GM21447 (cell line): ENCODE measurements at regions not wholly inside any gene's neighbourhood (a gene's known extent, or its start where the extent isn't known, plus 50 kb on each side); places are given as distances from the start of the nearest gene placed in this dataset.

Source experiments
- ATAC-seq: cut with Tn5 transposase; IDR thresholded peaks from one replicate; pipeline ENCODE4 v1.9.1; 2021; ENCODE audit not compliant: unreplicated experiment

- no peak for ATAC-seq
Observed at GRCh38 chr20:60624066-60624465, 628.0 kb upstream of the CDH4 start.

DNA sequence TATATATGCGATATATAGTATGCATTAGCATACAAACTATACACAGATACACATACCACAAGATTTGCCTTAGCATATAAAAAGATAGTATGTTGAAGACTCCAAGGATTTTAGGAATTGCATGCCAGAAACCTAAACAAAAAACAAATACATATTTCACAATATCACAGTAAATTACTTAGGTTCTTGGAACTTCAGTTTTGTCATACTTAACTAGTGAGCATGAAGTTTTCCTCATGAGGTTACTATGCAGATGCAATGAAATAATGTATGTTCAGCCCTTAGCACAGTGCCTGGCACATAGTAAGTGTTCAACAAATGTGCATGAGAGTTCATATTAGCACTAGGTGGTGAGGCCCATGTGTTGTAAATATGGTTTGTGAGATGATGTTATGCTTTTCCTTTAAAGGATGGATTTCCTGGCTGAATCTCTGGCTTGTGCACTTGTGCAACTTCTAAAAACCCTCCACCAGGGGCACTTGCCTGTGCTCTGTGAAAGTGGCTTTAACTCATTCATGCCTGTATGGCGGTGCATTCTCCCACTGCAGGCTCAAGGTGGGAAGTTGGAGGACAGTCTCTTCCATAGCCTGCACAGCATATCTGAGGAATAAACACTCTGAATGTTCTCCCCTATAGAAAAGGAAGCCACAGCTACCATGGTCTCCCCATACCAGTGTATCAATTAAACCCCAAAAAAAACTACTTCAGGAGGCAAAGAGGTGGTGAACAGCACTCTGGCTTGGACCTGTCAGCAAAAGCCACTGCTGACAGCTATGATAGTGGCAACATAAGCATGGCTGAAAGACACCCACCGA is 624.1 kb upstream of the CDH4 start:
- no peak for ATAC-seq

GRCh38 chr20:60628749-60629148 is 623.3 kb upstream of the CDH4 start:
- ATAC-seq: no peak

GRCh38 chr20:60629206-60629605 is 622.9 kb upstream of the CDH4 start:
- no peak for ATAC-seq

DNA sequence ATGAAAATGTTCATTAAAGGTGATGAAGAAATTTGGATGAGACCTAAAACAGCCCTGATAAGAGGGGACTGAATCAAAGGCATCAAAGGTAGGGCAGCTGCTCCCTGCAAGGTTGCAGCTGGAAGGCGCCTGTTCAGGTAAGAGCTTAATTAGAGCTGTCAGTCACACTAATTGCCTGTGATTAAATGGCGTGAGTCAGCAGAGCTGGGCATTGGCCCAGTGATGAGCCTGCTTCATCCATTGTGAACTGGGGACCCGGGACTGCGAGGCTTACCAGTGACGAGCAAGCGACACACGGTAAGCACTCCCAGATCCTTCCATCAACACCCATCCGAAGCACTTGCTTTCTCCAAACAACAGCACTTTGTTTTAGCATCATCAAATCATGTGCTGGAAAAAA is 621.5 kb upstream of the CDH4 start:
- no peak for ATAC-seq

GRCh38 chr20:60631585-60632287 is 620.3 kb upstream of the CDH4 start:
- ATAC-seq: no peak

DNA sequence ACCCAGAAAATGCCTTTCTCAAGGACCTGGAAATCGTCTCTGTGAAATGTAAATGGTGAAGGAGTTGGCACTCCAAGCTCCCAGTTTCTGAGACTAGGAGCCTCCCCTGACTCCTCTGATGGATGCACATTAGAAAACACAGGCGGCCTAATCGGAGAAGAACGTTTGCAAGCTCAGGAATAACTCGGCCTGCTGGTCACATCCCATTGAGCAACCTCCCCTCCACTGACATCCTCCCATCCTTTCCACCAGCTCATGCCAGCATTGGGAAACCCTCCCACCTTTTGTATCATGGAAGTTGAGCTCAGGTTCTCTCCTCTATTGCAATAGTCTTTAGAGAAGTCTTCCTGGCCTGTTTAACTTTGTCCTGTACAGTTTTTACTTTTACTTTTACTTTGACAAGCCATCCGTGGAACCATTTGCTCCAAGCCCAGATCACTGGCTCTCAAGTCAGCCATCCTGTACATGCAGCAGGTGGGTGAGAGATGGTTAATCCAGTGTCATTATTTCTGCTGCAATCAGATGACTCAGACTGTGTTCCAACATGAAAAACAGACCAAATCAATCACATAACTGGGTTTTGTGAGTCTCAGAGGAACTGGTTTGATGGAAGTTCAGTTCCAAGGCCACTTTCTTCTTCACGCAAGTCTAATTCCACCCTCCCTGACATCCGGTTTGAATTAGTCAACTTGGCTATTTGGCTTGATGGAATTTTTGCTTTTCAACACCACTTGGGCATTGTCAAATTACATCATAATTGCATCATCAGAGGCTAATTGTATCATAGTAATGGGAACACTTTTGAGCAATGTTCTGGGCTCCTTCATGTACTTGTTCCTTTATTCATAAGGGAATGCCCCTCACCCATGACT is 619.4 kb upstream of the CDH4 start:
- no peak for ATAC-seq

DNA sequence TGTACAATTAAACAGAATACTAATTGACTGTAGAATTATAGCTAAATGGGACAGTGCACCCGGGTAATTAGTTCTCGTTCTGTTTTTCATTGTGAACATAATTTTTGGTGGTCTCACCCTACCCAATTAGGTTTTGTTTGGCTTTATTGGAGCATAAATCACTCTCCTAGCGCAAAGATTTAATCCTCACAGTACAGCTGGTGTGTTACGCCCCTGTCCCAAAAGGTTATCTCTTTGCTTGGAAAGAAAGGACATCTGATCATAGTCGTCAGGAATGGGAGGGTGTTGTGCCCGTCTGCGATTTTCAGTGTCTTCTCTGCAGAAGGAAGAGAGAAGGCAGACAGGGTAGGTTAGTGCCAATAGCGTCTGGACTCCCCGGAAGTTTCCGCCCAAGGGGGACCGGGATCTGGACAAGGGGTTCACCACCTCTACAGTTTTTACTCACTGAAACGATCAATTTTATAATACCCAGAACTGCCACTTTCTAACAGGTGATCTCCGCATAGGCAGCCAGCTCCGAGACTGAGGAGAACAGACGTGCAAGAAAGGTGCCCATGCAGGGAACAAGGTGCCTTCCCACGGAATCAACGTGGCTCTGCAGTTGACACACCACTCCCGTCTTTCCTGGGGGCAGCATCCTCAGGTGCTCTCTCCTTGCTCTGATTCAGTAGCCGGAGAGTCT is 617.4 kb upstream of the CDH4 start:
- ATAC-seq: no peak

GRCh38 chr20:60636417-60636816 is 615.6 kb upstream of the CDH4 start:
- no peak for ATAC-seq

DNA sequence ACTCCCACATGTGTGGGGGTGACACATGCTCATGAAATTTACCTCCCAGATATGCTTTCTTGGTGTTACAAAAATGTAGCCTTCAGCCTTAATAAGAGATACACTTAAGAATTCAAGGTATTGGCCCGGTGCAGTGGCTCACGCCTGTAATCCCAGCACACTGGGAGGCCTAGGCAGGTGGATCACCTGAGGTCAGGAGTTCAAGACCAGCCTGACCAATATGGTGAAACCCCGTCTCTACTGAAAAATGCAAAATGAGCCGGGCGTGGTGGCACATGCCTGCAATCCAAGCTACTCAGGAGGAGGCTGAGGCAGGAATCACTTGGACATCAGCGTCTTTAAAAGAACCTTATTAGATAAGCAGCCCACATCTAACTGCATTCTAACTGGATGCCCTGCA is 614.3 kb upstream of the CDH4 start:
- no peak for ATAC-seq

DNA sequence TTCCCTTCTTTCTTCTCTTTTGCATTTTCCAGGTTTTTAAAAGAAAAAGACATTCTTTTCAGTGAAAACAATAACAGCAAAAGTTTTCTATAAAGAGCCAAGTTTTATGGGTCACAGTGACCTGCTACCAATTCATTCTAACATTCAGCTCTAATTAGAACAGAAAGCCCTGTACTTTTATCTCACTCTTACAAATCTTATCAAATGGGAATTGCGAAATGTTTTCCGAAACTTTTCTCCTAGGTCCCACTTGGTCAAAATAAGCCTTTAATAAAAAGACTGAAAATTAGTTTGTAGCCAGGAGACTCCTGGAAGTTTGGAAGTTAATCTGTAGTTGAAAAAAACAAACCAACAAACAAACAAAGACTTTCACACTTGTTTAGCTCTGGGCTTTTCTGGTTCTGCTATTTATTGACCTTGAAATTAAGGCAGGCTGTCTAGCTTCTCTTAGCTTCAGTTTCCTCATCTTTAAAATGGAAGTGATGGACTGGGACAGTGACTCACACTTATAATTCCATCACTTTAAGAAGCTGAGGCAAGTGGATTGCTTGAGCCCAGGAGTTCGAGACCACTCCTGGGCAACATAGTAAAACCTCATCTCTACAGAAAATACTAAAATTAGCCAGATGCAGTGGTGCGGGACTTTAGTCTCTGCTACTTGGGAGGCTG is 613.5 kb upstream of the CDH4 start:
- ATAC-seq: no peak

DNA sequence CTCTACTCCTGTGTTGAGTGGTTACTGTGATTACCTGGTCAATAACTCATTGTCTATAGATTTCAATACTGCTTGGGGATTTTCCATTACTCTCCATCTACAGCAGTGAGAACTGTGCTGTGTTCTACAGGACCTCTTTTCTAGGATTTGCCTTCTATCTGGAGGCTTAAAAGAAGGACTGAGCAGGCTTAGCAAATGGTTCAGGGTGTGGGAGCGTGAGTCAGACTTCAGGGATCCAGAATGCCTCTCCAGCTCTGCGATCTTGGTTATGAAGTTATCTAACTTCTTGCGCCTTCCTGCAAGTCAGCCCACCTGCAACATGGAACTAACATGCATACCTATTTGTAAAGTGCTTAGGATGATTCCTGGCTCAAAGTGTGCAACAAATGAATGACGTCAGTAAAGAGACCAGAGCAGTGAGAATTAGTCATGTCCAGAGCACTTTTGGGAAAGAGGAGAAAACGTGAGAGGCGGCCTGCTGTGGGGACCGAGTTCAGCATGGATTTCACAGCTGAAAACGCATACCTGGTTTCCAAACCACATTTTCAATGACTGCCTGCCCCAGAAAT is 610.1 kb upstream of the CDH4 start:
- ATAC-seq: no peak

GRCh38 chr20:60642541-60642940 is 609.5 kb upstream of the CDH4 start:
- ATAC-seq: no peak

- no peak for ATAC-seq
Observed at GRCh38 chr20:60648556-60648955, 603.5 kb upstream of the CDH4 start.

DNA sequence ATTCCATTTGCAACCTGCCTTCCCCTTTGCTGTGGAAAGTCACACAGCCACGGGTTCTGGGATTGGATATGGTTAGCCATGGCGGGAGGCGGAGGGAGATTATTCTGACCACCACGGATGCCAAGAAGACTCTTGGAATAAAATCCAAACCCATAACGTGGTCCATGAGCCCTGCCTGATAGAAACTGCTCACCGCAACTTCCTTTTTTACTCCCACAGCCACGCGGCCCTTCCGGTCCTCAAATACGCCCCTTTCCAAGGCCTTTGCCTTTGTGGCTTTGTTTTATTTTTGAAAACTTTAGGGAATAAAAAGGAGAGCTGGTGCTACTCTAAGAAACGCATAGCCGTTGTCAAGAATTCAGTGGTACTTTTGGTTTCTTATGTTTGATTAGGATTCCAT is 602.5 kb upstream of the CDH4 start:
- ATAC-seq: no peak

- no peak for ATAC-seq
Observed at GRCh38 chr20:60650087-60650486, 602.0 kb upstream of the CDH4 start.

GRCh38 chr20:60652046-60652445 is 600.0 kb upstream of the CDH4 start:
- ATAC-seq: no peak

DNA sequence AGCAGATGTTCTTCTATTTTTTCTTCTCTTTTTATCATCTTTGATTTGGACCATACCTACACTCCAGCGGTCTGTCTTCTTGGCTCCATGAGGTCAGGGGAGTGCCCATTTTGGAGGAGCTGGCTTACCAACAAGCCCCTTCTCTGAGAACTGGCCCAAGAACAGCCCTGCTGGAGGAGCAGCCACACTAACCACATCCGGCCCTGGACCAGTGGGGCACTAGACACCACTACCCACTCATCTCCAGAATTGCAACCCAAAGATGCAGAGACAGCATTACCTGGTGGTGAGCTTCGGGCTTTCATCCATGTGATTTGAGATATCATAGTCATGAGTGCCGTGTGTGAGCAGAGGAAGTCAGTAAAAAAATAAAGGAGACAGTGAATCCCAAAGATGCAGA is 599.4 kb upstream of the CDH4 start:
- no peak for ATAC-seq

- ATAC-seq: no peak
Observed at GRCh38 chr20:60653111-60653845, 598.8 kb upstream of the CDH4 start.

DNA sequence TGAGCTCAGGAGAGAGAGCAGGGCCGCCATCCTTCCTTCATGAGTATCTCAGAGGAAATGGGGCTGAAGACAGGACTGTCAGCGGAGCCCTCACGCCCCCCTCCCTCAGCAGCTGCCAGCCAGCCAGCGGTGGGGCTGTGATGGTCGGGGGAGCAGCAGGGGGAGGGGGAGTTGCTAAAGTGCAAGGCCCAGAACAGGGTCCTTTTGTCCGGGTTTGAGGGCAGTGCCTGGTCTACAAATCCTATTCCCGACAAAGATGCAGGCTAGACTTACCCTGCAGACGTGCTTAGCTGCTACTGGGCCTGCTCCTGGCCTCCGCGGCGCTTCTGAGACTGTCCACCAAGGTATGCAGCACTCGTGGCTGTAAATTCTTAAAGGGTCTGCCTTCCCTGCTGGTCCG is 593.4 kb upstream of the CDH4 start:
- ATAC-seq: no peak
